COLO668 (cell line): ENCODE measurements at regions not wholly inside any gene's neighbourhood (a gene's known extent, or its start where the extent isn't known, plus 50 kb on each side); places are given as distances from the start of the nearest gene placed in this dataset.

Source experiments
- DNase-seq: peaks from one replicate; lab custom pipeline; 2025; ENCODE audit not compliant: unreplicated experiment; lab: John Stamatoyannopoulos, UW

- no peak for DNase-seq
These were observed 93.8 kb upstream of the GRIK3 start for GRCh38 chr1:37128091-37128490.

- no peak for DNase-seq
These were observed 96.1 kb upstream of the GRIK3 start for GRCh38 chr1:37130221-37130948.

- DNase-seq: no peak
These were observed 97.0 kb upstream of the GRIK3 start for GRCh38 chr1:37131281-37131680.

GRCh38 chr1:37133276-37134145 lies 99.2 kb upstream of the GRIK3 start:
- no peak for DNase-seq

- DNase-seq: no peak
These were observed 100.3 kb upstream of the GRIK3 start for GRCh38 chr1:37134599-37134998.

- no peak for DNase-seq
These were observed 100.7 kb upstream of the GRIK3 start for GRCh38 chr1:37135032-37135431.

GRCh38 chr1:37137014-37137413 lies 102.7 kb upstream of the GRIK3 start:
- DNase-seq: no peak

GRCh38 chr1:37137601-37138000 lies 103.3 kb upstream of the GRIK3 start:
- DNase-seq: no peak

GRCh38 chr1:37143800-37144199 lies 109.5 kb upstream of the GRIK3 start:
- DNase-seq: no peak

- no peak for DNase-seq
These were observed 111.8 kb upstream of the GRIK3 start for GRCh38 chr1:37146071-37146470.

GRCh38 chr1:37147392-37147831 lies 113.1 kb upstream of the GRIK3 start:
- DNase-seq: no peak

GRCh38 chr1:37147906-37148305 lies 113.6 kb upstream of the GRIK3 start:
- no peak for DNase-seq

GRCh38 chr1:37148663-37149062 lies 114.3 kb upstream of the GRIK3 start:
- DNase-seq: no peak

- DNase-seq: no peak
These were observed 115.0 kb upstream of the GRIK3 start for GRCh38 chr1:37149296-37149695.

GRCh38 chr1:37150986-37151385 lies 116.7 kb upstream of the GRIK3 start:
- DNase-seq: no peak

- DNase-seq: no peak
These were observed 117.5 kb upstream of the GRIK3 start for GRCh38 chr1:37151789-37152188.

GRCh38 chr1:37152491-37152890 lies 118.2 kb upstream of the GRIK3 start:
- no peak for DNase-seq

GRCh38 chr1:37153116-37154100 lies 119.1 kb upstream of the GRIK3 start:
- no peak for DNase-seq

GRCh38 chr1:37156646-37157045 lies 122.3 kb upstream of the GRIK3 start:
- DNase-seq: no peak

- DNase-seq: no peak
These were observed 123.3 kb upstream of the GRIK3 start for GRCh38 chr1:37157634-37158033.

- DNase-seq: no peak
These were observed 123.9 kb upstream of the GRIK3 start for GRCh38 chr1:37158113-37158749.
